A549 (cell line): ENCODE measurements at regions not wholly inside any gene's neighbourhood (a gene's known extent, or its start where the extent isn't known, plus 50 kb on each side); places are given as distances from the start of the nearest gene placed in this dataset.

Source experiments
- TF ChIP-seq, protein P1 (sequence below): fragments of 450-650 bp; IDR thresholded peaks from 2 replicates; pipeline ENCODE4 v1.6.1; 2014; ENCODE audit warnings: antibody characterized with exemption
- TF ChIP-seq, protein P2 (sequence below): fragments of >200 bp; sonication (Bioruptor Twin); formaldehyde crosslinking; IDR thresholded peaks from 3 replicates; pipeline ENCODE4 v1.5.1; 2016

DNA sequence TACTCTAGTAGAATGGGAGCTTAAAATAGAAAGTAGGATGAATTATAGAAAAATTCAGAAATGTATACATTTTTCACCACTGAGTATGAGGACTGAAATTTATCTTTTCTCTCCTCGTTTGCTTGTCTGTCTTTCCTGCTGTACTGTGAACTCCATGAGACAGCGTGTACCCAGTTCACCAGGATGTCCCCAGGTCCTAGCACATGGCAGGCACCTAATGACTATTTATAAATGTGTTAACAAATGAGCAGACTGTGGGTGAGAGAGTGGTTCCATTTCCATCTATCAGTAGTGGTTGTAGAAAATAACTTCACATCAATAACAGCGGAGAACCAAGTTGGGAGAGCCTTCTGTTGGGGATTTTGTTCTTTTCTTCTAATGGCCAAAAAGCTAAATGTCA is 106.3 kb downstream of the NUS1 start:
- TF ChIP-seq, protein P1, sequence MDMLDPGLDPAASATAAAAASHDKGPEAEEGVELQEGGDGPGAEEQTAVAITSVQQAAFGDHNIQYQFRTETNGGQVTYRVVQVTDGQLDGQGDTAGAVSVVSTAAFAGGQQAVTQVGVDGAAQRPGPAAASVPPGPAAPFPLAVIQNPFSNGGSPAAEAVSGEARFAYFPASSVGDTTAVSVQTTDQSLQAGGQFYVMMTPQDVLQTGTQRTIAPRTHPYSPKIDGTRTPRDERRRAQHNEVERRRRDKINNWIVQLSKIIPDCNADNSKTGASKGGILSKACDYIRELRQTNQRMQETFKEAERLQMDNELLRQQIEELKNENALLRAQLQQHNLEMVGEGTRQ = no peak
- TF ChIP-seq, protein P2, sequence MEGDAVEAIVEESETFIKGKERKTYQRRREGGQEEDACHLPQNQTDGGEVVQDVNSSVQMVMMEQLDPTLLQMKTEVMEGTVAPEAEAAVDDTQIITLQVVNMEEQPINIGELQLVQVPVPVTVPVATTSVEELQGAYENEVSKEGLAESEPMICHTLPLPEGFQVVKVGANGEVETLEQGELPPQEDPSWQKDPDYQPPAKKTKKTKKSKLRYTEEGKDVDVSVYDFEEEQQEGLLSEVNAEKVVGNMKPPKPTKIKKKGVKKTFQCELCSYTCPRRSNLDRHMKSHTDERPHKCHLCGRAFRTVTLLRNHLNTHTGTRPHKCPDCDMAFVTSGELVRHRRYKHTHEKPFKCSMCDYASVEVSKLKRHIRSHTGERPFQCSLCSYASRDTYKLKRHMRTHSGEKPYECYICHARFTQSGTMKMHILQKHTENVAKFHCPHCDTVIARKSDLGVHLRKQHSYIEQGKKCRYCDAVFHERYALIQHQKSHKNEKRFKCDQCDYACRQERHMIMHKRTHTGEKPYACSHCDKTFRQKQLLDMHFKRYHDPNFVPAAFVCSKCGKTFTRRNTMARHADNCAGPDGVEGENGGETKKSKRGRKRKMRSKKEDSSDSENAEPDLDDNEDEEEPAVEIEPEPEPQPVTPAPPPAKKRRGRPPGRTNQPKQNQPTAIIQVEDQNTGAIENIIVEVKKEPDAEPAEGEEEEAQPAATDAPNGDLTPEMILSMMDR = no peak
